Testis (tissue), 2 donors: ENCODE measurements at regions not wholly inside any gene's neighbourhood (a gene's known extent, or its start where the extent isn't known, plus 50 kb on each side); places are given as distances from the start of the nearest gene placed in this dataset.

Experiments used
- POLR2A ChIP-seq: fragments of 450-650 bp; IDR thresholded peaks from one replicate; pipeline ENCODE4 v1.6.1; 2017; ENCODE audit warnings: antibody characterized with exemption, mild to moderate bottlenecking, moderate library complexity
- TF ChIP-seq, protein P1 (sequence below), 3 experiments: fragments of 450-650 bp in 2 of 3; fragments of 200-600 bp in 1 of 3; sonication (generic) in 1 of 3; IDR thresholded peaks; one replicate each; pipeline ENCODE4 v1.5.1; 2016 to 2019; ENCODE audit warnings: antibody characterized with exemption in 3 of 3, mild to moderate bottlenecking in 2 of 3, moderate library complexity in 1 of 3

- TF ChIP-seq, protein P1, sequence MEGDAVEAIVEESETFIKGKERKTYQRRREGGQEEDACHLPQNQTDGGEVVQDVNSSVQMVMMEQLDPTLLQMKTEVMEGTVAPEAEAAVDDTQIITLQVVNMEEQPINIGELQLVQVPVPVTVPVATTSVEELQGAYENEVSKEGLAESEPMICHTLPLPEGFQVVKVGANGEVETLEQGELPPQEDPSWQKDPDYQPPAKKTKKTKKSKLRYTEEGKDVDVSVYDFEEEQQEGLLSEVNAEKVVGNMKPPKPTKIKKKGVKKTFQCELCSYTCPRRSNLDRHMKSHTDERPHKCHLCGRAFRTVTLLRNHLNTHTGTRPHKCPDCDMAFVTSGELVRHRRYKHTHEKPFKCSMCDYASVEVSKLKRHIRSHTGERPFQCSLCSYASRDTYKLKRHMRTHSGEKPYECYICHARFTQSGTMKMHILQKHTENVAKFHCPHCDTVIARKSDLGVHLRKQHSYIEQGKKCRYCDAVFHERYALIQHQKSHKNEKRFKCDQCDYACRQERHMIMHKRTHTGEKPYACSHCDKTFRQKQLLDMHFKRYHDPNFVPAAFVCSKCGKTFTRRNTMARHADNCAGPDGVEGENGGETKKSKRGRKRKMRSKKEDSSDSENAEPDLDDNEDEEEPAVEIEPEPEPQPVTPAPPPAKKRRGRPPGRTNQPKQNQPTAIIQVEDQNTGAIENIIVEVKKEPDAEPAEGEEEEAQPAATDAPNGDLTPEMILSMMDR (IDR thresholded peaks at IDR 0.05): no peak
- no peak for TF ChIP-seq POLR2A
Measured at GRCh38 chr13:97134364-97135095, 87.6 kb upstream of the MBNL2 start.
